B cell (primary cell): ENCODE measurements at regions not wholly inside any gene's neighbourhood (a gene's known extent, or its start where the extent isn't known, plus 50 kb on each side); places are given as distances from the start of the nearest gene placed in this dataset.

Experiments
- CTCF ChIP-seq: fragments of 200-600 bp; IDR thresholded peaks from one replicate; pipeline ENCODE4 v1.8.0; 2022; ENCODE audit warnings: antibody characterized with exemption, mild to moderate bottlenecking
- EZH2 ChIP-seq: IDR thresholded peaks from 2 replicates; pipeline ENCODE4 v1.6.1; 2012; ENCODE audit warnings: borderline replicate concordance, low read depth, mild to moderate bottlenecking, moderate library complexity, low read length; ENCODE audit not compliant: insufficient read depth, poor library complexity, severe bottlenecking

- TF ChIP-seq CTCF (no peak), EZH2 (no peak)
Measured at GRCh38 chr3:31288641-31289100, 244.1 kb upstream of the STT3B start.
